PC-9 (cell line): ENCODE measurements at regions not wholly inside any gene's neighbourhood (a gene's known extent, or its start where the extent isn't known, plus 50 kb on each side); places are given as distances from the start of the nearest gene placed in this dataset.
"Not testable (repeated sequence)": the region's sequence is repeated elsewhere in the genome, so short reads cannot be mapped to it uniquely, and the experiment has no call there.

ENCODE experiments used
- CTCF ChIP-seq: fragments of 200-600 bp; sonication (generic); conservative IDR thresholded peaks from 2 replicates; pipeline ENCODE4 v1.6.1; 2017; ENCODE audit warnings: mixed run types, antibody characterized with exemption, mild to moderate bottlenecking, moderate library complexity
- EZH2 ChIP-seq: fragments of 200-600 bp; sonication (generic); IDR thresholded peaks from 2 replicates; pipeline ENCODE4 v1.8.0; 2017; ENCODE audit warnings: antibody characterized with exemption, low read depth

DNA sequence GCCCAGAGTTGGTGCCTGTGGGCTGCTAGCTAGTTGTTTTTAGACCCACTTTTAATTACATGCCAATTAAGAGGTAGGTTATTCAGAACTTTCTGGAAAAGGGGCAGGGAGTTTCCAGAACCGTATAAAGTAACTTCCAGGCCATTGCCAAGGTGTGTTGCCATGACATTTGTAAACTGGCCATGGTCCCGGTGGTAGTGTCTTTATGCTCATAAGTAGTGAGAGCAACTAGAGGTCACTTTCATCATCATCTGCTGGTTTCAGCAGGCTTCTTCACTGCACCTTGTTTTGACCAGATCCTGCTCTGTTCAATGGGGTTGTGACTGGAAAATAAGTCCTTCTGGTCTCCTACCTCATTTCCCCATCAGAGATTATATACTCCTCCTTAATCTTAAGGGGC, 207.0 kb downstream of the FAM72C start:
- not testable (repeated sequence) for TF ChIP-seq CTCF, EZH2
